Stimulated activated CD4-positive, alpha-beta T cell treated with anti-CD3 and anti-CD28 coated beads, Interleukin-15, amount 100 ng/mL, for 1 hour (primary cell): ENCODE measurements at regions not wholly inside any gene's neighbourhood (a gene's known extent, or its start where the extent isn't known, plus 50 kb on each side); places are given as distances from the start of the nearest gene placed in this dataset.
"Not testable (repeated sequence)": the region's sequence is repeated elsewhere in the genome, so short reads cannot be mapped to it uniquely, and the experiment has no call there.

Source experiments
- DNase-seq, 2 donors: peaks; one replicate each; pipeline ENCODE4 v3.0.0-alpha.2; 2020; ENCODE audit warnings: low read depth in 1 of 2, low spot score in 1 of 2

DNA sequence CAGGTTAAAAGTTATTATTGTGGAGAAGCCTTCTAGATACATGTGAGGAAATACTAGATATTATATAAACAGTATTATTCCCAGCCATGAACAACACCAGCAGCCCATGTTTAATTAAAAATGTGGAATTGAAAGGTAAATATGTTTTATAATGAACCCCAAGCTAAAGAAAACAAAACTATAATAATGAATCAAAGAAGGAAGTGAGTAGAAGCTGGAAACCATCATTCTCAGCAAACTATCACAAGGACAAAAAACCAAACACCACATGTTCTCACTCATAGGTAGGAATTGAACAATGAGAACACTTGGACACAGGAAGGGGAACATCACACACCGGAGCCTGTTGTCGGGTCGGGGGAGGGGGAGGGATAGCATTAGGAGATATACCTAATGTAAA lies 167.6 kb upstream of the CXXC4 start:
- DNase-seq, result not testable (repeated sequence)

DNA sequence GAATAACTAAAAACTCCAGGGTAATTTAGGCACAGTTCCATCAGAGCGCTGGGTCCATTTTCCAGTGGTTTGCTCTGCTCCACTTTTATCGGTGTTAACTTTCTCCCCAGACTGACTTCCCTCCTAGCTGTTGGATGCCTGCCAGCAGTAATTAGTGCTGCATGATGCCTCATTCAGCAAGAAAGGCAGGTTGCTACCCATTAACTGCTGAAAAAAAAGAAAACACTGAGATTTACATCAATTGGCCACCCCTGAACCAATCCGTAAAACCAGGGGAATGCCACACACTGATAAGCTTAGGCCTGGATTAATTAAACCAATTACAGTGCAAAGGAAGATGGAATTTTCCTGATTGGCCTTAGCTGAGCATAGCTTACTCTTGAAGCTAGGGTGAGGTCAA lies 182.4 kb upstream of the CXXC4 start:
- DNase-seq, result no peak

DNA sequence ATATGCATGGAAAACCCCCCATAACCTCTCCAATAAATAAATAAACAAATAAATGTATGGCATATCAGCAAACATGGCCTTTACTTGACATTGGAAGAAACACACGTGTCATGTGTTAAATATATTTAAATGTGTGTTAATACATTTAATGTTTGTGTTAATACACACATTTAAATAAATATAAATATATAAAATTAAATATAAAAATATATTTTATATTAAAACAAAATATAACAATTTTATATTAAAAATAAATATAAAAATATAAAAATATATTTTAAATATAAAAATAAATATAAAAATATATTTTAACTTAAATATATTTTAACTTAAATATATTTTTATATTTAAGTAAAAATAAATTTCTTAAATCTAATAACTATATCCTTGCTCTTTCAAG lies 187.6 kb upstream of the CXXC4 start:
- no peak for DNase-seq

DNA sequence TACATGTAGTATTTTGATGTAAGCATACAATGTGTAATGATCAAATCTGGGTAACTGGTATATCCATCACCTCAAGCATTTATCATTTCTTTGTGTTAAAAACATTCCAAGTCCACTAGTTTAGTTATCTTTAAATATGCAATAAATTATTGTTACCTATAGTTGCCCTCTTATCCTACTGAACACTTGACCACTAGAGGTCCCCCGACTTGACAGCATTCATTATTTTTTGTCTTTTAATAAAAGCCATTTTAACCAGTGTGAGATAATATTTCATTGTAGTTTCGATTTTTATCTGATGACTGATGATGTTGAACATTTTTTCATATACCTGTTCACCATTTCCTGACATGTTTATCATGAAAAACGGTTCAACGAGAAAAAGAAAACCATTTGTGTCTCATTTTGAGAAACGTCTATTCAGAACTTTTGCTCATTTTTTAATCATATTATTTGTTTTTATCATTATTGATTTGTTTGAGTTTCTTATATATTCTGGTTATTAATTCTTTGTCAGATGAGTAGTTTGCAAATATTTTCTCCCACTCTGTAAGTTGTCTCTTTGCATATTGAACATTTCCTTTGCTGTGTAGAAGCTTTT lies 199.0 kb upstream of the CXXC4 start:
- DNase-seq, result no peak

DNA sequence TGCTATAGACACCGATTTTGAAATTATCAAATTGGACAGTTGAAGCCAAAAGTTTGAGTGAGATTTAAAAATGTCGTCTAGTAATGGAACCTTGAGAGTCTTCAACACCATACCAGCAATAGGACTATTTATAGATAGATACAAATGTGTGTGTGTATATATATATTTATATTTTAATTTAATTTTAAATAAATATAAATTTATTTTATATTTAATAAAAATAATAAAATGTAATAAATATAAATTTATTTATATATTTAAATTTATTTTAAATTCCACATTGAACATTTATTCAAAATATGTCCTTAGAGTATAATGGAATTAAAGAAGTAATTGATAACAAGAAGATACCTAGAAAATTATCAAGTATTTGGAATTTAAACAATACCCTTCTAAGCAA lies 221.9 kb upstream of the CXXC4 start:
- DNase-seq, result no peak

DNA sequence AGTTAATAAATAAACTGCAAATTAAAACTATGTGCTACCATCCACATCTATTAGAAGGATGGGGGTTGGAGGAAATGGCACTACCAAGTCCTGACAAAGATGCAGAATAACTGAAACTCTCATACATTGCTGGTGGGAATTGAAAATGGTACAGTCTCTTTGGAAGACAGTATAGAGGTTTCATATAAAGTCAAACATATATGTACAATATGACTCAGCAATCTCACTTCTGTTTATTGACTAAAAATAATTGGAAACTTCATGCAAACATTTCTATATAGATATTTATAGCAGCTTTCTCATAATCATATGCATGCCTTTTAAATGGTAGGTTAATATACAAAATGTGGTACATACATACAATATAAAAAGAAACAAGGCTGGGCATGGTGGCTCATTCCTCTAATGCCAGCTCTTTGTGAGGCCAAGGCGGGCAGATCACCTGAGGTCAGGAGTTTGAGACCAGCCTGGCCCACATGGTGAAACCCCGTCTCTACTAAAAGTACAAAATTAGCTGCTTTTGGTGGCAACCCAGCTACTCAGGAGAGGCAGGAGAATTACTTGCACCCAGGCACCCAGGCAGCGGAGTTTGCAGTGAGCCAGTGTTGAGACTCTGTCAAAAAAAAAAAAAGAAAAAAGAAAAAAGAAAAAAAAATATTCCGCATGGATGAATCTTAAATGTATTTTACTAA lies 225.0 kb upstream of the CXXC4 start:
- no peak for DNase-seq

DNA sequence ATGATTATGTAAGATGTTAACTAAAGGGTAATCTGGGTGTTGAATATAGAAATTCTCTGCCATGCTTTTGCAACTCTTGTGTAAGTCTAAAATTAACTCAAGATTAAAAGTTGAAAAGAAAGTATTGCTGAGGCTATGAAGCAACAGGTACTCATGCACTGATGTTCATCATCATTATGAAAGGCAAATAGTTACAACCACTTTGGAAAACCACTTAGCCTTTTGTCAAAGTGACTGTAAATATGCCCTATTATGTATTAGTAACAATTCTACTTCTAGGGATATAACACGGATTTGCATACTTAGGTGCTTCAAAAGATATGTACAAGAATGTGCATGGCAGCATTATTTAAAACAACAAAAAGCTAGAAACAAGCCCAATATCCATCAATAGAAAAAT lies 227.8 kb upstream of the CXXC4 start:
- DNase-seq, result no peak

DNA sequence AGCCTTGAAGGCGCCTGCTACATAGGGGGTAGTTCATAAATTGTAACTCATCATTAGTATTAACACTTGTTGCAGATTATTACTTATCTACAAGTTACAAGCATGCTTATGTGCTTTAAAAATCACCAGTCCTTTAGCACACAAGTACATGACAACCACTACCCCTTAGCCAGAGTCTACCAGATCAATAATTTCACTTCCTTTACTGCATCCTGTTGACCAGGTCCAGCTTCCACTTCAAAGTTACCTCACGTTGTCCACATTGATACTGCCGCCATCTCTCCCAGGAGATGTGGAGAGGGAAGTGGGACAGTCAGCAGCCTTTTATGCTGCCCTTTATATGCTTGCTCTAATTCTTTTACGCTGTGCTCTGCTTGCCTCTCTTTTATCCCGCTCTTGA lies 231.3 kb upstream of the CXXC4 start:
- no peak for DNase-seq

DNA sequence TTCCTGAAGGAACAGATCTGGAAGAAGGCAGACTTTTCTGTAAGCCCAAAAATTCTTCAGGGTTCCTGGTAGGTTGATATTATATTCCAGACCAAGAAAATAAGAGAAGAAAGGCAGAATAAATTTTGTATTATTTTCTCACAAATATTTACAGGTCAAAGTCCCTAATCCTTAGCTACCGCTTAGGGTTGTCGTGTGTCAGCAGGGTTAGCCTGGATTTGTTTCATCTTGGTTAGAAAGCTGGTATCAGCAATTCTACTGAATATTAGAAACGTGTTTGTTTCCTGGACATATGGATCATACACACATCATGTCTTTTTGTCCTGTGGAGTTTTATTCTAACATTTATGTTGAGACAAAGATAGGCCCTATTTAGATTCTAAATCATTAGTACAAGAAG lies 232.9 kb upstream of the CXXC4 start:
- DNase-seq, result no peak

DNA sequence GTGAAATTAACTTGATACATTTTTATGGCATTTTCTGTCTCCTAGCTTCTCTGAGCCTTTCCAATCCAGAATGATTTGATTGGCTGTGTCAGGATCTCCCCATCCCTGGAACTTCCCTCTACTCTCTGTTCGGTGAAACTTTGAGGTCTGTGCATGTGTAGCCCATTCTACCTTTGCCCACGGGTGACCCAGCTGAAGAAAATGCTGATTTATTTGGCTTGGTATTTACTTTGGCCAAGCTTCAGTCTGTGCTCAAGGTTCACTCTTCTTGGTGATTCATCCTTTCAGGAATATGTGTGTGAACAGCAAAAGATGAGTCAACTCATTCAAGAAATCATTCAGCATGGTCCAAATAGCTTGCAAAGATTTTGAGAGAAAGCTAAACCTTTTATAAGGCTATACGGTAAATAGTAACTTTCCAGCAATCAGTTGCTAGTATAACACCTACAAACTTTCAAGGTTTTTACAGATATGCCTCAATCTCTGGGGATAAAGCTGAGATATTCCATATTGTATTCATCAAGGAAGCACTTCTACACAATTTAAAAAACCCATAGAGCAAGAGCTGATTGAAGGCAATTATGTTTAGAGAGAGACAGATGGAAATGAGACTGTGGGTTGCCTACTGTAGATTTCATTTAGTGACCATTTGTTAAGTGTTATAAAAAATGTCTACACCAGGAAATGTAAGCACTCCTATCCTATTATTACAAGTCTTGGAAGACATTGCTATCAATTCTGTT lies 233.9 kb upstream of the CXXC4 start:
- no peak for DNase-seq

DNA sequence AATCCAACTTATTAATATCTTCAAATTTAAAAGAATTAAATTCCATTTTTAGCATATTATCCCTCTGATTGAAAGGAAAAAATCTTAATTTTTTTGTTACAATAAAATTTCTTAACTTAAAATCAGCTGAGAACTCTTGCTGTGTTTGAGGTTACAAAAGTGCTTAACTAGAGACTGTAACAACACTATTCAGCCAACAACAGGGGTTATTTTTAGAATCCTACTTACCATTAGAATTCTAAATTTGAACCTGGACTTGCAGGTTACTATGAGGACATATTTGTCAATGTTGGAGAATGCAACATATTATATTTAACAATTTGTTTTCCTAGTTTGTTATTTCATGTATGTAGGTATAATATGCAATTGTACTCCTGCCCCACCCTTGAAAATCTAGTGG lies 238.1 kb upstream of the CXXC4 start:
- DNase-seq, result no peak

DNA sequence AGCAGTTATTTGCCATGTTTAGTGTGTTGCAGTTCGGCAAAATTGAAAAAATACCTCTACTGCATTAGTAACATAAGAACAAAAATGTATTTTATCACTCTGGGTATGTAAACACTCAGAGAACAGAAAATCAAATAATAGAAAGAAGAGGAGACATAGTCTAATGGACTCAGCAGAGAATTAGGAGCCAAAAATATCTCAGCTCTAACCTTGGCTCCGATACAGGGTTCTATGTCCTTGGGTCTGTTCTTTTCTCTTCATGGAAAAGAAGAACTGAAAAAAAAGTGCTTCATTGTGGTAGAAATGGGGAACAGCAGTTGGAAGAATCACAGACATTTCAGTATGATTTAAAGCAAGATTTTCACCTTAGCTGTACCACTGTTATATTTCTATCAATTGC lies 240.5 kb upstream of the CXXC4 start:
- no peak for DNase-seq

DNA sequence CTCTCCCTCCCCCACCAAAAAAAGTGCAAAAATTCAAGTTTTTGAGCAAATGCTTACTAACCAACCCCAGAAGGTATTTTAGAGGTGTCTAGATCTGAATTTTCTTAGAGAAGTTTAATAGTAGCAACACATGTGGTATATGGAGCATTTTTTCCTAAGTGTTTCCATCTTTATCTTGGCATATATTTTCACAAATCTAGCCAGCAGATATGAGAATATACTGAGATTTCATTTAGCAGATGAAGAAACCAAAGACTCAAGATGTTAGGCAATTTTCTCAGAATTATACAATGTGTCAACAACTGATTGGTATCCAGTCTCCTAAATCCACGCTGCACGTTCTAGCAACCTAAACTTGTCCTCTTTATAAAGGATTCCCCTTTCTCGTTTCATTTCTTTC lies 245.5 kb upstream of the CXXC4 start:
- DNase-seq, result no peak

DNA sequence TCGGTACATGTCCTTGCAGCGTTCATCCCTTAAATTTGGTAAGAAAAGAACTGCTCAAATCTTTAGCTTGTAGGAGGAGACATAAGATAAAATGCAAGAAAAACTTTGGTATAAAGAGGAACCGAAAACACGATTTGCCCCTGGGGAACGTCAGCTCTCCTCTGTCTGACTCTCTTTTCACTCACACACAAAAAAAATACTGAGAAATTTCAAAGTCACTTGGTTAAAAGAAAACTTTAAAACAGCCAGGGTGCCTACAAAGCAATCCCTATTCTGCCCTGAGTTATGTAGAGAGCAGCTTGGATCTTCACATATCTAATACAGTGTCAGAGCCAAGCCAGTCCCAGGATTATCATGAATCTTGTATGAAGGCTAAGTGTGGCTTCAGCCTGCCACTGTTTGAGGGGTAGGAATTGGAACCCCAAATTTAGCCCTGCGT lies 248.5 kb upstream of the CXXC4 start:
- DNase-seq, result no peak

DNA sequence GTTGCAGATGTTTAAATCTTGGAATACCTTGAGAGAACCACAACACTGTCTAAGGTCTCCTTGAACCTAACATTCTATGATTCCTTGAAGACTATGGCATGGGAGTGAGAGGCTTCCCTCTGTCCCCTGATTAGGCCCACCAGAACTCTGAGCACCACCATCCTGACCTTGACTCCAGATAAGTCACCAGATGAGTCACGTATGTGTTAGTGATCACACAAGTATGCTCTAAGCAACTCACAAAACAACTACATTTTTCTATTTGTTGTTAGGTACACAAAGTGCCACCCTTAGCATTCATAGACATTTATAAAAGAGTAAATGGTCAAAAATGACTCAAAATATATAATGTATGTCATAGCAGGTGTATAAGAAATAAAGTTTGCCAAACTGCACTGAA lies 252.9 kb upstream of the CXXC4 start:
- no peak for DNase-seq

DNA sequence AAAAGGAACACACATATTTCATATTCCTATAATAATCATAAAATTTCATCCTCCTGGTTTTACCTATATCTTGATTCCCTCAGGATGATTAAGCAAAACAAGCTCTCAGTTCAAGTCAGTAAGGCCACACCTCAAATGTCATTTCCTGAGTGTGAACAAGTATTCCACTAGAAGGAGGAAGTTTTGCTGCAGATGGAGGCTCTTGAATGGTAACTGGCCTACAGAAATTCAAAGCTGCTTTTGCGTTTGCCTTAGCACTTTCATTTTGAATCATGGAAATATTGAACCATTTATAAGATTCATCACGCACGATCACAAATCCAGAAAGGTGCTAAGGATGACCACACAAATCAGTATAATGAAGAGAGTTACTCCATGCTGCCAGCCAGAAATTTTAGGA lies 254.4 kb upstream of the CXXC4 start:
- no peak for DNase-seq

DNA sequence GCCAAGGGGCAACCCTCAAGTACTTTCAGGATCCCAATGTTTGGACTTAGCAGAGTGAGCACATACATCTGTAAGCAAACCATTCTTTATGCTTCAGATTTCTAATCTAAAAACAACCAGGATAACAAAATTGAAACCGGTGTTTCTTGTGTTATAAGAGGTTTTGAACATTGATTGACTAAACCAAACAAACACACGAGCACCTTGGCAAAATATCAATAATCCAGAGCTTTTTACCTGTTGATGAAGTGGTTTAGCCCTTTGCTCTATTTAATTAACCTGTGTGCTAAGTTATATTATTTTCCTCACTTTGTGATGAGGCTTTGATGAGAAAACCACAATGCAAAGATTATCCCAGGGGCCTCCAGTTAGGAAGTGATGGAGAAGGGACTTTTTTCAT lies 255.3 kb upstream of the CXXC4 start:
- DNase-seq, result no peak

DNA sequence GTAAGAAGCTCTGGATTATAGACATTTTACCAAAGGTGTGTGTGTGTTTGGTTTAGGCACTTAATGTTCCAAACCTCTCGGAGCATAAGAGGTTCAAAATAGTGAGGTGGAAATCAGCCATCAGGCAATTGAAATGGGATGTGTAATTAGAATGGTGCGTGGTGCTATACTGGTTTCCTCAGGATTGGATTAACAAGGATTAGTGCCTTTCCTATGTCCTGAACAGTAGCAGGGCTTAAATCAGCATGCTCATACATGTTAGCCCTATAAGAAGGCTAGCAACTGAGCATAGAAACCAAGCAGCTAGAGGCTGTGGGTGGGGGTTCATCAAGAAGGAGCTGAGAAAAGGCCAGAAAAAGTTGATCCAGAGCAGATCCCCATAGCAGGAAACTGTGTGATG lies 256.8 kb upstream of the CXXC4 start:
- no peak for DNase-seq

DNA sequence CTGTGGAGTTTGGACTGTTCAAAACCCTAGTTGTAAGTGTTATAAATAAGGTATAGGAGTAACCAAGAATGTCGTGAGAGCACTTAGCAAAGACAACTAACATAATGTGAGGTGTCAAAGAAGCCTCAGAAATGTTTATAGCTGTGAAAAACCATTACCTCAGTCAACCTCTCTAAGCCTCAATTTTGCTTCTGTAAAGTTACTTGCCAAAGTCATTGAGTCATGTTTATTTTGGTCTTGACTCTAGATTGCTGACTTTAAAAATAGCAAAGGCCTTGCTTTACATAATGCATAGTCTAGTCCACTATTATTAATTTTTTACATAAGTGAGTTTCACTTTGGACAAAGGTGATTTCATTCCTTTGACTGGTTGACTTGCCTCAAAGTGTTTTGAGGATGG lies 257.6 kb upstream of the CXXC4 start:
- DNase-seq, result no peak

DNA sequence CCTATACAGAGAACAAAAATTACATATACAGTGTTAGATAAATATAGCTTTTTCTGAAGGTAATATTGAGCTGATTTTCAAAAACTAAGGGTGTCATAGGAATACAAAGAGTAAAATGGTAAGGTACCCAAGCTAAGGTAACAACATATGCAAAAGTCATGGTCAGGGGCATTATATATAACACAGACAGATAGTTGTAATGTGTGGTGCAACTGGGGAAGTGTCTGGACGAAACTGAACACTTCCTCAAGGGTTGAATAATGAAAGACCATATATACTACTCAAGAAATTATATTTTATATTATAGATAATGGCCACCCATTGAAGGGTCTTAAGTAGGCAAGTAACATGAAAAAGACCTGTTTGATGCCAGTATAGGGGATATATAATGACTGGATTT lies 262.1 kb upstream of the CXXC4 start:
- DNase-seq, result no peak

DNA sequence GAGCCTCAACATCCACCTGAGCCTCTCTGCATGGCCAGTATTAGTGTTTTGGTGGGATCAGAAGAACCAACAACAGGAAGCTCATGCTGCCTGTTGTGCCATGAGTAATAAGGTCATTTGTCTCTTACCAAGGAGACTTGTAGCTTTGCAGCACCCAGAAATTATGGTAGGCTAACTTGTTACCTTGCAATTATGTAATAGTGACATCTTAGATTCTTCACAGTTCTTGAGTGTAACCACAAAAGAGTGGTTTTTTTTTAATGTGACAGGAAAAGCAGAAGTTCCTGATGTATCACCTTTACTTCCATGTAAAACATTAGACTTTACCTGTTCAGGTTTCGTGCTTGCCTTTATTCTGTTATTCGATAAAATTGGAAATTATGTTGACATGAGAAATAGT lies 263.9 kb upstream of the CXXC4 start:
- no peak for DNase-seq

DNA sequence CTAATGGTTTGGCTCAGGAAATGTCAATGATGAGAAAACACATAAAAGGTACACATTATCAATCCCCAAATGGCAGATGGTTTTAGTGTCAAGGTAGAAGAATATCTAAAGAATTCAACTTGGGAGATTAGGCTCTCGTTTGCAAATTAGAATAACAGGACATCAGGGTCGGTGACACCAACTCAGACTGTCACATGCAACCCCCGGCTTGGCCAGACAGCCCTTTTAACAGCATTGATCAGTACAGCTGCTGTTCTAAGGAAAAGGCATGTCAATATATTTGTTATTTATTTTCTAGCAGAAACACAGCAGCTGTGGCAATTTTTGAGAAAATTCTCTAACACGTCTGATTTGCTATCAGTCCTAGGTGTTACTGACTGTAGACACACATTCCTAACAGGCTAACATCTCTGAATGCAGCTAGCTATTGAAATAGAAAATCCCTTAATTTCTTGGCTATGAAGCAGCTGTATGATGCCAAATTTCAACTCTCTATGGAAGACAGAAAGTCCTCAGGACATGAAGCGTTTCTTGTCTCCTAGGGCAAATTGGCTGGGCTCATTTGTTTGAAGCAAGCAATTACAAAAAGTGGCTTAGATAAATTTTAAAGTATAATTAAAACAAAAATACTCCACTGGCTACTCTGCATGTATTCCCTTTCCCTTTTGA lies 269.0 kb upstream of the CXXC4 start:
- DNase-seq, result no peak
